ENCODE measurements at regions not wholly inside any gene's neighbourhood (a gene's known extent, or its start where the extent isn't known, plus 50 kb on each side); places are given as distances from the start of the nearest gene placed in this dataset.

GRCh38 chr10:62996925-62997324 lies 136.2 kb upstream of the NRBF2 start:
- no peaks in the 10 kb centered on the region for H3K9me3 Mint-ChIP-seq

DNA sequence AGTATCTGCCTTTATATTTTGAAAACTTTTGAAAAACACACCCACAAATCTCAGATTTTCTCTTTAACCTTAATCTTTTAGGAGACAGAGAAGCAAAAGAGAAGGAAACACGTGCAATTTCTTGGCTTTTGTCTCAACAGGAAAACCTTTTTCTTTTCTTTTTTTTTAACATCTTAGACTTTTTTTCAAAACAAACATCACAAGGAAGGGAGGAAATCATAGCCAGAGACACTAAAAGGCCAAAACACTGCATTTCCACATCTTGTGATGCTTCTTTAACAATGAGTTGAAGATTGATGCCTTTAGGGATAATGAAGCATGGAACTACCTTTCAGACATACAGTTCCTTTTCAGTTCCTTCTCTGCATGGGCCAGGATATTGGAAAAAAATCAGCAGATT lies 136.6 kb upstream of the NRBF2 start:
- no peaks in the 10 kb centered on the region for H3K36me3 Mint-ChIP-seq
- H3K36me3 ChIP-seq (ENCODE audit: control insufficient read depth, insufficient read depth, low read length) = no peaks in the 10 kb centered on the region
- peaks cover 28% of the 10 kb centered on the region for H3K27me3 Mint-ChIP-seq
- H3K4me3 ChIP-seq (ENCODE audit: low read depth, low read length) = no peak overlapping the region
- H3K9me3 ChIP-seq (ENCODE audit: control insufficient read depth in 2 of 2, low read length in 2 of 2) = no peaks in the 10 kb centered on the region
- no peak overlapping the region for H3K27ac Mint-ChIP-seq
- no peaks in the 10 kb centered on the region for H3K4me1 Mint-ChIP-seq
- DNase-seq (no peak), ATAC-seq (ENCODE audit: low read depth in 2 of 2) (no peak)
- no peak overlapping the region for H3K27ac ChIP-seq (ENCODE audit: insufficient read depth, low read length, poor library complexity, severe bottlenecking)
- H3K4me1 ChIP-seq (ENCODE audit: control insufficient read depth, insufficient read depth, low read length, poor library complexity, severe bottlenecking) = no peaks in the 10 kb centered on the region
- no peaks in the 10 kb centered on the region for H3K9me3 Mint-ChIP-seq
- H3K27me3 ChIP-seq (ENCODE audit: control insufficient read depth, insufficient read depth, low read length) = peaks cover 4% of the 10 kb centered on the region
- H3K4me3 Mint-ChIP-seq = no peak overlapping the region

More at GRCh38 chr10:62996925-62997324, 136.2 kb upstream of the NRBF2 start:
- Mint-ChIP-seq H3K27me3 (peaks cover 28% of the 10 kb centered on the region), H3K36me3 (no peaks in the 10 kb centered on the region), H3K4me1 (no peaks in the 10 kb centered on the region), H3K27ac (no peak overlapping the region), H3K4me3 (no peak overlapping the region)
- Histone ChIP-seq H3K27ac (ENCODE audit: insufficient read depth, low read length, poor library complexity, severe bottlenecking) (no peak overlapping the region), H3K36me3 (ENCODE audit: control insufficient read depth, insufficient read depth, low read length) (no peaks in the 10 kb centered on the region), H3K9me3 (ENCODE audit: control insufficient read depth in 2 of 2, low read length in 2 of 2) (no peaks in the 10 kb centered on the region), H3K4me1 (ENCODE audit: control insufficient read depth, insufficient read depth, low read length, poor library complexity, severe bottlenecking) (no peaks in the 10 kb centered on the region), H3K27me3 (ENCODE audit: control insufficient read depth, insufficient read depth, low read length) (peaks cover 1% of the 10 kb centered on the region), H3K4me3 (ENCODE audit: low read depth, low read length) (no peak overlapping the region)
- DNase-seq = no peak
- no peak for ATAC-seq (ENCODE audit: low read depth in 2 of 2)

- Histone ChIP-seq H3K36me3 (ENCODE audit: control insufficient read depth, insufficient read depth, low read length) (no peaks in the 10 kb centered on the region), H3K9me3 (ENCODE audit: control insufficient read depth in 2 of 2, low read length in 2 of 2) (no peaks in the 10 kb centered on the region), H3K27me3 (ENCODE audit: control insufficient read depth, insufficient read depth, low read length) (peaks cover 4% of the 10 kb centered on the region), H3K4me1 (ENCODE audit: control insufficient read depth, insufficient read depth, low read length, poor library complexity, severe bottlenecking) (no peaks in the 10 kb centered on the region), H3K4me3 (ENCODE audit: low read depth, low read length) (no peak overlapping the region), H3K27ac (ENCODE audit: insufficient read depth, low read length, poor library complexity, severe bottlenecking) (no peak overlapping the region)
- ATAC-seq (ENCODE audit: low read depth in 2 of 2) (no peak), DNase-seq (no peak)
- no peak overlapping the region for H3K27ac Mint-ChIP-seq
- no peak overlapping the region for H3K4me3 Mint-ChIP-seq
- peaks cover 14% of the 10 kb centered on the region for H3K27me3 Mint-ChIP-seq
- no peaks in the 10 kb centered on the region for H3K4me1 Mint-ChIP-seq
- no peaks in the 10 kb centered on the region for H3K36me3 Mint-ChIP-seq
- peaks cover 0 to 1% (median 0%) of the 10 kb centered on the region in 7 donors for H3K9me3 Mint-ChIP-seq
These were observed 140.0 kb upstream of the NRBF2 start for GRCh38 chr10:62993121-62993520.

GRCh38 chr10:62992145-62992721 lies 140.9 kb upstream of the NRBF2 start:
- Histone ChIP-seq H3K36me3 (ENCODE audit: control insufficient read depth, insufficient read depth, low read length) (no peaks in the 10 kb centered on the region), H3K4me1 (ENCODE audit: control insufficient read depth, insufficient read depth, low read length, poor library complexity, severe bottlenecking) (no peaks in the 10 kb centered on the region), H3K4me3 (ENCODE audit: low read depth, low read length) (no peak overlapping the region), H3K9me3 (ENCODE audit: control insufficient read depth in 2 of 2, low read length in 2 of 2) (no peaks in the 10 kb centered on the region), H3K27me3 (ENCODE audit: control insufficient read depth, insufficient read depth, low read length) (peaks cover 9% of the 10 kb centered on the region), H3K27ac (ENCODE audit: insufficient read depth, low read length, poor library complexity, severe bottlenecking) (no peak overlapping the region)
- DNase-seq (no peak), ATAC-seq (ENCODE audit: low read depth in 2 of 2) (no peak)
- Mint-ChIP-seq H3K27ac (no peak overlapping the region), H3K27me3 (peaks cover 14% of the 10 kb centered on the region), H3K9me3 (peaks cover 0 to 1% (median 0%) of the 10 kb centered on the region in 7 donors), H3K36me3 (no peaks in the 10 kb centered on the region), H3K4me1 (no peaks in the 10 kb centered on the region), H3K4me3 (no peak overlapping the region)

DNA sequence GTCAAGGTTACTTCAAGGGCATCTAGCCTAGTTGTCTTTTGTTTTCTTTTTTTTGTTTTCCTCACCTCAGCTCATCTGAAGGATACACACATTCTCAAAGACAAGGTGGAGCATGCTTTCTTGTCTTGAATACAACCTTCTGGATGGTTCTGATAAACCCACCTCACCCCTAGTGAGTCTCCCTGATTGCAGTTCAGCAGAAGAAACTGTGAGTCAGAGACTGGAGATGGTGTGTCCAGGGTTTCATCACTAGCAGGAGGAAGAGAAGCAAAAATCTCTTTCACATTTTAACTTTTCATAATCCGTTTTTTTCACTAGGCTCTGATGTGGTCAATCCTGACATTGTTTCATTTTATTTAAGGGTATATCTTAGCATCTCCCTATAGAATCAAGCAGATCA lies 143.0 kb upstream of the NRBF2 start:
- H3K27me3 Mint-ChIP-seq = peaks cover 18% of the 10 kb centered on the region
- H3K36me3 ChIP-seq (ENCODE audit: control insufficient read depth, insufficient read depth, low read length) = no peaks in the 10 kb centered on the region
- no peak overlapping the region for H3K27ac Mint-ChIP-seq
- H3K36me3 Mint-ChIP-seq = no peaks in the 10 kb centered on the region
- H3K27me3 ChIP-seq (ENCODE audit: control insufficient read depth, insufficient read depth, low read length) = peaks cover 12% of the 10 kb centered on the region
- H3K4me3 ChIP-seq (ENCODE audit: low read depth, low read length) = no peak overlapping the region
- DNase-seq (no peak), ATAC-seq (ENCODE audit: low read depth in 2 of 2) (no peak)
- H3K9me3 Mint-ChIP-seq = peaks cover 0 to 1% (median 0%) of the 10 kb centered on the region in 7 donors
- no peak overlapping the region for H3K4me3 Mint-ChIP-seq
- no peaks in the 10 kb centered on the region for H3K4me1 ChIP-seq (ENCODE audit: control insufficient read depth, insufficient read depth, low read length, poor library complexity, severe bottlenecking)
- no peaks in the 10 kb centered on the region for H3K4me1 Mint-ChIP-seq
- H3K9me3 ChIP-seq (ENCODE audit: control insufficient read depth in 2 of 2, low read length in 2 of 2) = no peaks in the 10 kb centered on the region
- no peak overlapping the region for H3K27ac ChIP-seq (ENCODE audit: insufficient read depth, low read length, poor library complexity, severe bottlenecking)

DNA sequence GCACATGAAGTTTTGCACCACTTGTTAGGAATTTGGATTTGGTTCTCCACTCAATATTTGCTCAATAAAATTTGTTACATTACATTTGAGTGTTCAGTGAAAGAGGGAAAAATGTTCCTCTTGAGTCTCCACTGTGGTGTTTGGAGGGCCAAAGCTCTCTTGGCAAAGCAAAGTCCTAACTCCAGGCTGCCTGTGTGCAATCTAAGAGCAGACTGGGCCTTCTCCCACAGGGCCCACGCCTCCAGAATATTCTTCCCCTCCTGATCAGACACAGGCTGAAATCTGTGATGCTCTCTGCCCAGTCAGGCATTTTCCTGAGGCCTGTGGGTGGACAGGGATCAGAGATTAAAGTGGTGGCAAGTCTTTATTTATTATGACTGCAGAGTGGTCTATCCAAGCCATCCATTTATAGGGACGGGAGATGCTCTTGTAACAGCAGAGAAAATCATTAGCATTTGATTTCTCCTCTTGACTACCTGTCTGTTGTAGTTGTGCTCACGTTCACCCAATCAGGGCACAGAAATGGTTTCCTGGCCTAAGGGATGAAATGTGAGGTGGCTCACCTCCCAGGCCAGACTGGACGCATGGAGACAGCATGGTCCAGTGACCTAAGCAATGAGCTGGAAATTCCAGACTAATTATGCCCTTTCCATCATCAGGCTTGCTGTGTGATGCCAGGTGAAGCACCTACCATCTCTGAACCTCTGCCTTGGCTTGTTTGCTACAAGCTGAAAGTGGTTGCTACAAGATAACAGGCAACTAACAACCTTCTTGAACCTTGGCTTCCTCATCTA lies 147.1 kb upstream of the NRBF2 start:
- Mint-ChIP-seq H3K4me1 (no peaks in the 10 kb centered on the region), H3K27ac (no peak overlapping the region), H3K9me3 (peaks cover 0 to 3% (median 0%) of the 10 kb centered on the region in 7 donors), H3K4me3 (no peak overlapping the region), H3K36me3 (no peaks in the 10 kb centered on the region), H3K27me3 (peaks cover 8% of the 10 kb centered on the region)
- no peak overlapping the region for H3K4me3 ChIP-seq (ENCODE audit: low read depth, low read length)
- H3K27ac ChIP-seq (ENCODE audit: insufficient read depth, low read length, poor library complexity, severe bottlenecking) = no peak overlapping the region
- H3K36me3 ChIP-seq (ENCODE audit: control insufficient read depth, insufficient read depth, low read length) = no peaks in the 10 kb centered on the region
- no peak for ATAC-seq (ENCODE audit: low read depth in 2 of 2)
- no peaks in the 10 kb centered on the region for H3K9me3 ChIP-seq (ENCODE audit: control insufficient read depth in 2 of 2, low read length in 2 of 2)
- no peaks in the 10 kb centered on the region for H3K4me1 ChIP-seq (ENCODE audit: control insufficient read depth, insufficient read depth, low read length, poor library complexity, severe bottlenecking)
- H3K27me3 ChIP-seq (ENCODE audit: control insufficient read depth, insufficient read depth, low read length) = peaks cover 9% of the 10 kb centered on the region
- DNase-seq = no peak

DNA sequence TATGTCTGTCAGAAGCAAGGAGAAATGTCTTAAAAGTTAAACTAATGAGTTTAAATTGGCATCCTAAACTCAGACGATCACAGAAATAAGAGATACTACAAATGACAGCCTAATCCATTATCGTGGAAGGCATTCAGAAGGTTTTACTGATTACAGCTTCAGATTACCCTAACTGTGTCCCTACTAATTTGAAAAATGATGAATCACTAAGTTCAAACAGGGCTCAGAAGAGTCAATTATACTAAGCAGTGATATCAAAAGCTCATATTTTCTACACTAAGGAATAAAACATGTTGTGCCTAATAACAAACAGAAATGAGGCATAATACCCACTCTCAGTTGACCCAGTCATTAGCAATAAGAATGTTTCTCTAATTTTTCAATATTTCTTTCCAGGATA lies 152.0 kb upstream of the NRBF2 start:
- Histone ChIP-seq H3K27ac (ENCODE audit: insufficient read depth, low read length, poor library complexity, severe bottlenecking) (no peak overlapping the region), H3K9me3 (ENCODE audit: control insufficient read depth in 2 of 2, low read length in 2 of 2) (no peaks in the 10 kb centered on the region), H3K36me3 (ENCODE audit: control insufficient read depth, insufficient read depth, low read length) (no peaks in the 10 kb centered on the region), H3K4me1 (ENCODE audit: control insufficient read depth, insufficient read depth, low read length, poor library complexity, severe bottlenecking) (no peaks in the 10 kb centered on the region), H3K27me3 (ENCODE audit: control insufficient read depth, insufficient read depth, low read length) (no peaks in the 10 kb centered on the region), H3K4me3 (ENCODE audit: low read depth, low read length) (no peak overlapping the region)
- Mint-ChIP-seq H3K27ac (no peak overlapping the region), H3K4me1 (no peaks in the 10 kb centered on the region), H3K4me3 (no peak overlapping the region), H3K9me3 (peaks cover 0 to 1% (median 0%) of the 10 kb centered on the region in 7 donors), H3K36me3 (no peaks in the 10 kb centered on the region), H3K27me3 (peaks cover 12% of the 10 kb centered on the region)
- no peak for DNase-seq
- no peak for ATAC-seq (ENCODE audit: low read depth in 2 of 2)

- Histone ChIP-seq H3K27me3 (ENCODE audit: control insufficient read depth, insufficient read depth, low read length) (no peaks in the 10 kb centered on the region), H3K27ac (ENCODE audit: insufficient read depth, low read length, poor library complexity, severe bottlenecking) (no peak overlapping the region), H3K4me3 (ENCODE audit: low read depth, low read length) (no peak overlapping the region), H3K9me3 (ENCODE audit: control insufficient read depth in 2 of 2, low read length in 2 of 2) (no peaks in the 10 kb centered on the region), H3K36me3 (ENCODE audit: control insufficient read depth, insufficient read depth, low read length) (no peaks in the 10 kb centered on the region), H3K4me1 (ENCODE audit: control insufficient read depth, insufficient read depth, low read length, poor library complexity, severe bottlenecking) (no peaks in the 10 kb centered on the region)
- peaks cover 12% of the 10 kb centered on the region for H3K27me3 Mint-ChIP-seq
- H3K4me3 Mint-ChIP-seq = no peak overlapping the region
- DNase-seq (no peak), ATAC-seq (ENCODE audit: low read depth in 2 of 2) (no peak)
- peaks cover 0 to 1% (median 0%) of the 10 kb centered on the region in 7 donors for H3K9me3 Mint-ChIP-seq
- no peak overlapping the region for H3K27ac Mint-ChIP-seq
- H3K36me3 Mint-ChIP-seq = no peaks in the 10 kb centered on the region
- H3K4me1 Mint-ChIP-seq = no peaks in the 10 kb centered on the region
These were observed 152.4 kb upstream of the NRBF2 start for GRCh38 chr10:62980687-62981086.
